ENCODE measurements at regions not wholly inside any gene's neighbourhood (a gene's known extent, or its start where the extent isn't known, plus 50 kb on each side); places are given as distances from the start of the nearest gene placed in this dataset.

- H3K9me3 ChIP-seq (replicated peaks in 1 of 2; ENCODE audit: control insufficient read depth in 1 of 2, insufficient read depth in 1 of 2, low read length in 2 of 2): peaks cover 0 to 4% of the 10 kb centered on the region in 2 donors
- Mint-ChIP-seq H3K27ac (no peak overlapping the region), H3K4me3 (no peak overlapping the region), H3K4me1 (no peaks in the 10 kb centered on the region), H3K9me3 (peaks cover 0 to 4% (median 0%) of the 10 kb centered on the region in 7 donors), H3K27me3 (ENCODE audit: low read depth in 3 of 3) (peaks cover 0 to 3% (median 2%) of the 10 kb centered on the region in 3 donors), H3K36me3 (no peaks in the 10 kb centered on the region)
- H3K4me3 ChIP-seq (replicated peaks in 1 of 3; ENCODE audit: low read depth in 2 of 3, low read length in 3 of 3): no peak overlapping the region
- no peak overlapping the region for H3K9ac ChIP-seq (ENCODE audit: insufficient read depth, low read length, poor library complexity, severe bottlenecking)
- H2AFZ ChIP-seq (ENCODE audit: insufficient read depth, low read depth, low read length, poor library complexity, severe bottlenecking): no peak overlapping the region
- 83% methylated on average over 3 of the region's 3 CpGs for WGBS (ENCODE audit: insufficient coverage)
- H3K79me2 ChIP-seq (ENCODE audit: insufficient read depth, low read length): no peaks in the 10 kb centered on the region
- no peak overlapping the region for H3K27ac ChIP-seq (ENCODE audit: low read depth in 1 of 2, low read length in 2 of 2)
- no peaks in the 10 kb centered on the region for H3K4me1 ChIP-seq (ENCODE audit: control insufficient read depth in 1 of 2, insufficient read depth in 2 of 2, low read length in 2 of 2)
- no peaks in the 10 kb centered on the region for H4K20me1 ChIP-seq (ENCODE audit: insufficient read depth, low read length)
- H3K4me2 ChIP-seq (replicated peaks; ENCODE audit: extremely low read depth, low read length, poor library complexity, severe bottlenecking): no peak overlapping the region
- DNase-seq: no peak
- H3K27me3 ChIP-seq (ENCODE audit: control insufficient read depth in 2 of 2, insufficient read depth in 2 of 2, low read length in 2 of 2): no peaks in the 10 kb centered on the region
- intact Hi-C loops (cut with micrococcal nuclease): no loop called here
- no peaks in the 10 kb centered on the region for H3K36me3 ChIP-seq (replicated peaks in 1 of 2; ENCODE audit: control insufficient read depth in 1 of 2, insufficient read depth in 2 of 2, low read length in 2 of 2)
- TF ChIP-seq CTCF (IDR thresholded peaks at IDR 0.05): no peak
Observed at GRCh38 chr4:180655886-180656285, 1587.3 kb upstream of the TENM3 start.

GRCh38 chr4:180657881-180658280, 1585.3 kb upstream of the TENM3 start:
- H3K9me3 ChIP-seq (replicated peaks in 1 of 2; ENCODE audit: control insufficient read depth in 1 of 2, insufficient read depth in 1 of 2, low read length in 2 of 2): no peaks in the 10 kb centered on the region
- H3K27ac ChIP-seq (ENCODE audit: low read depth in 1 of 2, low read length in 2 of 2): no peak overlapping the region
- no peaks in the 10 kb centered on the region for H3K27me3 ChIP-seq (ENCODE audit: control insufficient read depth in 2 of 2, insufficient read depth in 2 of 2, low read length in 2 of 2)
- H3K4me2 ChIP-seq (replicated peaks; ENCODE audit: extremely low read depth, low read length, poor library complexity, severe bottlenecking): no peak overlapping the region
- H3K36me3 Mint-ChIP-seq: no peaks in the 10 kb centered on the region
- WGBS (ENCODE audit: insufficient coverage): 100% methylated on average over 2 of the region's 7 CpGs
- no peak overlapping the region for H3K4me3 ChIP-seq (replicated peaks in 1 of 3; ENCODE audit: low read depth in 2 of 3, low read length in 3 of 3)
- H4K20me1 ChIP-seq (ENCODE audit: insufficient read depth, low read length): no peaks in the 10 kb centered on the region
- DNase-seq: no peak
- TF ChIP-seq CTCF (IDR thresholded peaks at IDR 0.05): no peak
- H3K9ac ChIP-seq (ENCODE audit: insufficient read depth, low read length, poor library complexity, severe bottlenecking): no peak overlapping the region
- H3K36me3 ChIP-seq (replicated peaks in 1 of 2; ENCODE audit: control insufficient read depth in 1 of 2, insufficient read depth in 2 of 2, low read length in 2 of 2): no peaks in the 10 kb centered on the region
- H3K4me1 ChIP-seq (ENCODE audit: control insufficient read depth in 1 of 2, insufficient read depth in 2 of 2, low read length in 2 of 2): no peaks in the 10 kb centered on the region
- H3K27me3 Mint-ChIP-seq (ENCODE audit: low read depth in 3 of 3): peaks cover 0 to 2% (median 2%) of the 10 kb centered on the region in 3 donors
- no peaks in the 10 kb centered on the region for H3K4me1 Mint-ChIP-seq
- H3K4me3 Mint-ChIP-seq: no peak overlapping the region
- H3K79me2 ChIP-seq (ENCODE audit: insufficient read depth, low read length): no peaks in the 10 kb centered on the region
- intact Hi-C loops (cut with micrococcal nuclease): no loop called here
- peaks cover 0 to 2% (median 0%) of the 10 kb centered on the region in 7 donors for H3K9me3 Mint-ChIP-seq
- H3K27ac Mint-ChIP-seq: no peak overlapping the region
- H2AFZ ChIP-seq (ENCODE audit: insufficient read depth, low read depth, low read length, poor library complexity, severe bottlenecking): no peak overlapping the region

Measured in CD14-positive monocyte (primary cell).